GM23338 (cell line): ENCODE measurements at regions not wholly inside any gene's neighbourhood (a gene's known extent, or its start where the extent isn't known, plus 50 kb on each side); places are given as distances from the start of the nearest gene placed in this dataset.

Experiments
- ATAC-seq: fragments of 200-7000 bp; cut with Tn5 transposase; 3 replicates; pipeline ENCODE4 v1.9.1; 2020
- DNase-seq: peaks from one replicate; pipeline ENCODE4 v3.0.0-alpha.2; 2015; ENCODE audit warnings: low spot score
- H2AFZ ChIP-seq: fragments of 200-600 bp; sonication (generic); 2 replicates; pipeline ENCODE4 v1.8.0; 2016; ENCODE audit warnings: antibody characterized with exemption, mild to moderate bottlenecking, moderate library complexity
- H3F3A ChIP-seq: fragments of 200-600 bp; sonication (generic); replicated peaks from 2 replicates; pipeline ENCODE4 v1.8.0; 2017; ENCODE audit warnings: antibody characterized with exemption, mixed run types, low read depth
- H3K27ac ChIP-seq: fragments of 200-600 bp; sonication (generic); 2 replicates; pipeline ENCODE4 v1.6.1; 2016; ENCODE audit warnings: low read depth
- H3K27me3 ChIP-seq: fragments of 200-600 bp; sonication (generic); 2 replicates; pipeline ENCODE4 v1.8.0; 2016; ENCODE audit warnings: mild to moderate bottlenecking, mixed run types, moderate library complexity; ENCODE audit not compliant: insufficient read depth
- H3K36me3 ChIP-seq: fragments of 200-600 bp; sonication (generic); 2 replicates; pipeline ENCODE4 v1.8.0; 2016; ENCODE audit warnings: mild to moderate bottlenecking; ENCODE audit not compliant: insufficient read depth
- H3K4me1 ChIP-seq: fragments of 200-600 bp; sonication (generic); 2 replicates; pipeline ENCODE4 v1.8.0; 2016; ENCODE audit warnings: mild to moderate bottlenecking, moderate library complexity; ENCODE audit not compliant: insufficient read depth
- H3K4me2 ChIP-seq: fragments of 200-600 bp; sonication (generic); 2 replicates; pipeline ENCODE4 v1.7.1; 2017; ENCODE audit warnings: mixed run types
- H3K4me3 ChIP-seq: fragments of 200-600 bp; sonication (generic); 2 replicates; pipeline ENCODE4 v1.6.1; 2016; ENCODE audit warnings: mixed run types
- H3K79me2 ChIP-seq: fragments of 200-600 bp; sonication (generic); replicated peaks from 2 replicates; pipeline ENCODE4 v1.8.0; 2017; ENCODE audit warnings: mild to moderate bottlenecking; ENCODE audit not compliant: insufficient read depth
- H3K9me2 ChIP-seq: fragments of 200-600 bp; sonication (generic); 2 replicates; pipeline ENCODE4 v1.8.0; 2017; ENCODE audit not compliant: insufficient read depth
- H4K20me1 ChIP-seq: fragments of 200-600 bp; sonication (generic); replicated peaks from 2 replicates; pipeline ENCODE4 v1.8.0; 2017; ENCODE audit warnings: mild to moderate bottlenecking; ENCODE audit not compliant: insufficient read depth
- H3K27ac Mint-ChIP-seq: 2 replicates; pipeline ENCODE4 v1.8.0; 2020; ENCODE audit warnings: inconsistent platforms, mild to moderate bottlenecking, moderate library complexity, mixed read lengths
- H3K27me3 Mint-ChIP-seq: 3 replicates; pipeline ENCODE4 v1.8.0; 2022; ENCODE audit warnings: low read depth, mild to moderate bottlenecking, moderate library complexity, mixed read lengths, inconsistent platforms; ENCODE audit not compliant: insufficient read depth, poor library complexity
- H3K36me3 Mint-ChIP-seq: 3 replicates; pipeline ENCODE4 v1.8.0; 2021; ENCODE audit warnings: low read depth, mild to moderate bottlenecking, inconsistent platforms, moderate library complexity, mixed read lengths
- H3K4me1 Mint-ChIP-seq: 3 replicates; pipeline ENCODE4 v1.8.0; 2020; ENCODE audit warnings: mild to moderate bottlenecking, inconsistent platforms, mixed read lengths
- H3K4me3 Mint-ChIP-seq: 3 replicates; pipeline ENCODE4 v1.8.0; 2021; ENCODE audit warnings: moderate library complexity, mild to moderate bottlenecking, inconsistent platforms, mixed read lengths
- H3K9me3 Mint-ChIP-seq: 3 replicates; pipeline ENCODE4 v1.8.0; 2020; ENCODE audit warnings: moderate library complexity, mild to moderate bottlenecking, inconsistent platforms, mixed read lengths
- CREB1 ChIP-seq: fragments of 250-450 bp; sonication (Bioruptor Pico); IDR thresholded peaks from 2 replicates; pipeline ENCODE4 v1.5.0; 2020; ENCODE audit warnings: low read depth, mild to moderate bottlenecking, moderate library complexity
- CTCF ChIP-seq, 2 experiments: fragments of 200-600 bp in 1 of 2; sonication (generic) in 1 of 2; conservative IDR thresholded peaks; 2 replicates each; pipeline versions ENCODE4 v1.5.1 to v1.6.1; 2016 to 2017; ENCODE audit warnings: antibody characterized with exemption in 2 of 2, low read depth in 2 of 2, mild to moderate bottlenecking in 2 of 2, moderate library complexity in 1 of 2
- EZH2 ChIP-seq: fragments of 200-600 bp; sonication (generic); IDR thresholded peaks from one replicate; pipeline ENCODE4 v1.8.0; 2017; ENCODE audit warnings: antibody characterized with exemption, mild to moderate bottlenecking, low read depth; ENCODE audit not compliant: unreplicated experiment
- EZH2phosphoT487 ChIP-seq: fragments of 200-600 bp; sonication (generic); IDR thresholded peaks from one replicate; pipeline ENCODE4 v1.8.1; 2018; ENCODE audit warnings: antibody characterized with exemption; ENCODE audit not compliant: unreplicated experiment
- JUNB ChIP-seq: IDR thresholded peaks from one replicate; pipeline ENCODE4 v1.6.1; 2016; ENCODE audit warnings: antibody characterized with exemption; ENCODE audit not compliant: unreplicated experiment
- POLR2AphosphoS5 ChIP-seq: IDR thresholded peaks from 2 replicates; pipeline ENCODE4 v1.6.1; 2016; ENCODE audit warnings: antibody characterized with exemption, low read depth
- STAT1 ChIP-seq: IDR thresholded peaks from one replicate; pipeline ENCODE4 v1.6.1; 2016; ENCODE audit warnings: antibody characterized with exemption; ENCODE audit not compliant: unreplicated experiment
- ZNF331 ChIP-seq: fragments of 250-450 bp; sonication (Bioruptor Pico); IDR thresholded peaks from 2 replicates; pipeline ENCODE4 v1.5.0; 2020; ENCODE audit warnings: low read depth, mild to moderate bottlenecking, moderate library complexity
- TF ChIP-seq, protein P1 (sequence below): IDR thresholded peaks from one replicate; pipeline ENCODE4 v1.6.1; 2018; ENCODE audit warnings: antibody characterized with exemption; ENCODE audit not compliant: unreplicated experiment
- TF ChIP-seq, protein P2 (sequence below): fragments of 250-450 bp; sonication (Bioruptor Pico); IDR thresholded peaks from 2 replicates; pipeline ENCODE4 v1.5.0; 2020; ENCODE audit warnings: mild to moderate bottlenecking, moderate library complexity
- TF ChIP-seq, protein P3 (sequence below): IDR thresholded peaks from 2 replicates; pipeline ENCODE4 v1.6.1; 2016; ENCODE audit warnings: antibody characterized with exemption

- Histone ChIP-seq H2AFZ (no peak overlapping the region), H3K4me1 (no peaks in the 10 kb centered on the region), H3F3A (no peaks in the 10 kb centered on the region), H3K27me3 (no peaks in the 10 kb centered on the region), H3K4me2 (no peak overlapping the region), H4K20me1 (no peaks in the 10 kb centered on the region), H3K4me3 (no peak overlapping the region), H3K36me3 (no peaks in the 10 kb centered on the region; the same call in 1 of the 2 replicates), H3K9me2 (no peaks in the 10 kb centered on the region), H3K79me2 (no peaks in the 10 kb centered on the region), H3K27ac (no peak overlapping the region)
- ATAC-seq (no peak), DNase-seq (no peak)
- Mint-ChIP-seq H3K4me1 (no peaks in the 10 kb centered on the region), H3K4me3 (no peak overlapping the region), H3K36me3 (no peaks in the 10 kb centered on the region; the same call in 2 of the 3 replicates), H3K27ac (no peak overlapping the region), H3K27me3 (no peaks in the 10 kb centered on the region), H3K9me3 (peaks cover 21% of the 10 kb centered on the region)
- no peak for TF ChIP-seq CTCF (conservative IDR thresholded peaks at IDR 0.05; ENCODE audit: low read depth in 2 of 2)
- no peak for TF ChIP-seq EZH2
- TF ChIP-seq STAT1 = no peak
- no peak for TF ChIP-seq EZH2phosphoT487
- TF ChIP-seq JUNB = no peak
- no peak for TF ChIP-seq ZNF331 (CRISPR knock-in tag)
- TF ChIP-seq POLR2AphosphoS5 = no peak
- TF ChIP-seq, protein P1, sequence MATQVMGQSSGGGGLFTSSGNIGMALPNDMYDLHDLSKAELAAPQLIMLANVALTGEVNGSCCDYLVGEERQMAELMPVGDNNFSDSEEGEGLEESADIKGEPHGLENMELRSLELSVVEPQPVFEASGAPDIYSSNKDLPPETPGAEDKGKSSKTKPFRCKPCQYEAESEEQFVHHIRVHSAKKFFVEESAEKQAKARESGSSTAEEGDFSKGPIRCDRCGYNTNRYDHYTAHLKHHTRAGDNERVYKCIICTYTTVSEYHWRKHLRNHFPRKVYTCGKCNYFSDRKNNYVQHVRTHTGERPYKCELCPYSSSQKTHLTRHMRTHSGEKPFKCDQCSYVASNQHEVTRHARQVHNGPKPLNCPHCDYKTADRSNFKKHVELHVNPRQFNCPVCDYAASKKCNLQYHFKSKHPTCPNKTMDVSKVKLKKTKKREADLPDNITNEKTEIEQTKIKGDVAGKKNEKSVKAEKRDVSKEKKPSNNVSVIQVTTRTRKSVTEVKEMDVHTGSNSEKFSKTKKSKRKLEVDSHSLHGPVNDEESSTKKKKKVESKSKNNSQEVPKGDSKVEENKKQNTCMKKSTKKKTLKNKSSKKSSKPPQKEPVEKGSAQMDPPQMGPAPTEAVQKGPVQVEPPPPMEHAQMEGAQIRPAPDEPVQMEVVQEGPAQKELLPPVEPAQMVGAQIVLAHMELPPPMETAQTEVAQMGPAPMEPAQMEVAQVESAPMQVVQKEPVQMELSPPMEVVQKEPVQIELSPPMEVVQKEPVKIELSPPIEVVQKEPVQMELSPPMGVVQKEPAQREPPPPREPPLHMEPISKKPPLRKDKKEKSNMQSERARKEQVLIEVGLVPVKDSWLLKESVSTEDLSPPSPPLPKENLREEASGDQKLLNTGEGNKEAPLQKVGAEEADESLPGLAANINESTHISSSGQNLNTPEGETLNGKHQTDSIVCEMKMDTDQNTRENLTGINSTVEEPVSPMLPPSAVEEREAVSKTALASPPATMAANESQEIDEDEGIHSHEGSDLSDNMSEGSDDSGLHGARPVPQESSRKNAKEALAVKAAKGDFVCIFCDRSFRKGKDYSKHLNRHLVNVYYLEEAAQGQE = no peak
- TF ChIP-seq CREB1 (CRISPR knock-in tag) = no peak
- TF ChIP-seq, protein P2, sequence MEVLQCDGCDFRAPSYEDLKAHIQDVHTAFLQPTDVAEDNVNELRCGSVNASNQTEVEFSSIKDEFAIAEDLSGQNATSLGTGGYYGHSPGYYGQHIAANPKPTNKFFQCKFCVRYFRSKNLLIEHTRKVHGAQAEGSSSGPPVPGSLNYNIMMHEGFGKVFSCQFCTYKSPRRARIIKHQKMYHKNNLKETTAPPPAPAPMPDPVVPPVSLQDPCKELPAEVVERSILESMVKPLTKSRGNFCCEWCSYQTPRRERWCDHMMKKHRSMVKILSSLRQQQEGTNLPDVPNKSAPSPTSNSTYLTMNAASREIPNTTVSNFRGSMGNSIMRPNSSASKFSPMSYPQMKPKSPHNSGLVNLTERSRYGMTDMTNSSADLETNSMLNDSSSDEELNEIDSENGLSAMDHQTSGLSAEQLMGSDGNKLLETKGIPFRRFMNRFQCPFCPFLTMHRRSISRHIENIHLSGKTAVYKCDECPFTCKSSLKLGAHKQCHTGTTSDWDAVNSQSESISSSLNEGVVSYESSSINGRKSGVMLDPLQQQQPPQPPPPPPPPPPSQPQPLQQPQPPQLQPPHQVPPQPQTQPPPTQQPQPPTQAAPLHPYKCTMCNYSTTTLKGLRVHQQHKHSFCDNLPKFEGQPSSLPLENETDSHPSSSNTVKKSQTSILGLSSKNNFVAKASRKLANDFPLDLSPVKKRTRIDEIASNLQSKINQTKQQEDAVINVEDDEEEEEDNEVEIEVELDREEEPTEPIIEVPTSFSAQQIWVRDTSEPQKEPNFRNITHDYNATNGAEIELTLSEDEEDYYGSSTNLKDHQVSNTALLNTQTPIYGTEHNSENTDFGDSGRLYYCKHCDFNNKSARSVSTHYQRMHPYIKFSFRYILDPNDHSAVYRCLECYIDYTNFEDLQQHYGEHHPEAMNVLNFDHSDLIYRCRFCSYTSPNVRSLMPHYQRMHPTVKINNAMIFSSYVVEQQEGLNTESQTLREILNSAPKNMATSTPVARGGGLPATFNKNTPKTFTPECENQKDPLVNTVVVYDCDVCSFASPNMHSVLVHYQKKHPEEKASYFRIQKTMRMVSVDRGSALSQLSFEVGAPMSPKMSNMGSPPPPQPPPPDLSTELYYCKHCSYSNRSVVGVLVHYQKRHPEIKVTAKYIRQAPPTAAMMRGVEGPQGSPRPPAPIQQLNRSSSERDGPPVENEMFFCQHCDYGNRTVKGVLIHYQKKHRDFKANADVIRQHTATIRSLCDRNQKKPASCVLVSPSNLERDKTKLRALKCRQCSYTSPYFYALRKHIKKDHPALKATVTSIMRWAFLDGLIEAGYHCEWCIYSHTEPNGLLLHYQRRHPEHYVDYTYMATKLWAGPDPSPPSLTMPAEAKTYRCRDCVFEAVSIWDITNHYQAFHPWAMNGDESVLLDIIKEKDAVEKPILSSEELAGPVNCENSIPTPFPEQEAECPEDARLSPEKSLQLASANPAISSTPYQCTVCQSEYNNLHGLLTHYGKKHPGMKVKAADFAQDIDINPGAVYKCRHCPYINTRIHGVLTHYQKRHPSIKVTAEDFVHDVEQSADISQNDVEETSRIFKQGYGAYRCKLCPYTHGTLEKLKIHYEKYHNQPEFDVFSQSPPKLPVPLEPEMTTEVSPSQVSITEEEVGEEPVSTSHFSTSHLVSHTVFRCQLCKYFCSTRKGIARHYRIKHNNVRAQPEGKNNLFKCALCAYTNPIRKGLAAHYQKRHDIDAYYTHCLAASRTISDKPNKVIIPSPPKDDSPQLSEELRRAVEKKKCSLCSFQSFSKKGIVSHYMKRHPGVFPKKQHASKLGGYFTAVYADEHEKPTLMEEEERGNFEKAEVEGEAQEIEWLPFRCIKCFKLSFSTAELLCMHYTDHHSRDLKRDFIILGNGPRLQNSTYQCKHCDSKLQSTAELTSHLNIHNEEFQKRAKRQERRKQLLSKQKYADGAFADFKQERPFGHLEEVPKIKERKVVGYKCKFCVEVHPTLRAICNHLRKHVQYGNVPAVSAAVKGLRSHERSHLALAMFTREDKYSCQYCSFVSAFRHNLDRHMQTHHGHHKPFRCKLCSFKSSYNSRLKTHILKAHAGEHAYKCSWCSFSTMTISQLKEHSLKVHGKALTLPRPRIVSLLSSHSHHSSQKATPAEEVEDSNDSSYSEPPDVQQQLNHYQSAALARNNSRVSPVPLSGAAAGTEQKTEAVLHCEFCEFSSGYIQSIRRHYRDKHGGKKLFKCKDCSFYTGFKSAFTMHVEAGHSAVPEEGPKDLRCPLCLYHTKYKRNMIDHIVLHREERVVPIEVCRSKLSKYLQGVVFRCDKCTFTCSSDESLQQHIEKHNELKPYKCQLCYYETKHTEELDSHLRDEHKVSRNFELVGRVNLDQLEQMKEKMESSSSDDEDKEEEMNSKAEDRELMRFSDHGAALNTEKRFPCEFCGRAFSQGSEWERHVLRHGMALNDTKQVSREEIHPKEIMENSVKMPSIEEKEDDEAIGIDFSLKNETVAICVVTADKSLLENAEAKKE (CRISPR knock-in tag) = no peak
- TF ChIP-seq, protein P3, sequence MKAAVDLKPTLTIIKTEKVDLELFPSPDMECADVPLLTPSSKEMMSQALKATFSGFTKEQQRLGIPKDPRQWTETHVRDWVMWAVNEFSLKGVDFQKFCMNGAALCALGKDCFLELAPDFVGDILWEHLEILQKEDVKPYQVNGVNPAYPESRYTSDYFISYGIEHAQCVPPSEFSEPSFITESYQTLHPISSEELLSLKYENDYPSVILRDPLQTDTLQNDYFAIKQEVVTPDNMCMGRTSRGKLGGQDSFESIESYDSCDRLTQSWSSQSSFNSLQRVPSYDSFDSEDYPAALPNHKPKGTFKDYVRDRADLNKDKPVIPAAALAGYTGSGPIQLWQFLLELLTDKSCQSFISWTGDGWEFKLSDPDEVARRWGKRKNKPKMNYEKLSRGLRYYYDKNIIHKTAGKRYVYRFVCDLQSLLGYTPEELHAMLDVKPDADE = no peak
Observed at GRCh38 chr1:229975047-229975446, 92.0 kb upstream of the GALNT2 start.
